SK-N-SH treated with all-trans-retinoic acid at 6 μM for 48 hours (cell line): ENCODE measurements at regions not wholly inside any gene's neighbourhood (a gene's known extent, or its start where the extent isn't known, plus 50 kb on each side); places are given as distances from the start of the nearest gene placed in this dataset.

Source experiments
- ARNTL ChIP-seq: fragments of 450-650 bp; formaldehyde crosslinking; IDR thresholded peaks from 2 replicates; pipeline ENCODE4 v1.5.0; 2020; ENCODE audit warnings: low read depth, mild to moderate bottlenecking, moderate library complexity, borderline replicate concordance
- PPARA ChIP-seq: fragments of 250-450 bp; sonication (Bioruptor Pico); IDR thresholded peaks from 2 replicates; pipeline ENCODE4 v1.5.0; 2020; ENCODE audit warnings: mild to moderate bottlenecking, borderline replicate concordance
- ZFP3 ChIP-seq: fragments of 250-450 bp; sonication (Bioruptor Pico); IDR thresholded peaks from 2 replicates; pipeline ENCODE4 v1.5.0; 2020; ENCODE audit warnings: mild to moderate bottlenecking, moderate library complexity

DNA sequence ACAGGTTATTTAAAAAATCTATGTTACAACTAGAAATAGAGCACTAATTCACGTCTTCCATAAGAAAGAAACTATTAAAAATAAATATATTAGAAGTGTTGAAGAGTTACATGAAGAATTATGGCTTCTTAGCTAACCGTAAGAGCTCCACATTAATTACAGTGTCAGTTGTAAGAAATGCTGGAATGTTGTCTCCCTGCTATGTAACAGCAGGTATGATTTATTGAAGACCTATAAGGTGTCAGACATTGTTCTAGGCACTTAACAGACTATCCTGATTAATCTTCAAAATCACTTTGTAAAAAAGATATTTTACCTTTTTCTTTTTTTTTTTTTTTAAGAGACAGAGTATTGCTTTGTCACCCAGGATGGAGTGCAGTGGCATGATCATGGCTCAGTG is 75.8 kb upstream of the NEBL start:
- TF ChIP-seq PPARA (CRISPR knock-in tag) = no peak
- no peak for TF ChIP-seq ARNTL (CRISPR knock-in tag)
- no peak for TF ChIP-seq ZFP3 (CRISPR knock-in tag)
